ENCODE measurements at regions not wholly inside any gene's neighbourhood (a gene's known extent, or its start where the extent isn't known, plus 50 kb on each side); places are given as distances from the start of the nearest gene placed in this dataset.

DNA sequence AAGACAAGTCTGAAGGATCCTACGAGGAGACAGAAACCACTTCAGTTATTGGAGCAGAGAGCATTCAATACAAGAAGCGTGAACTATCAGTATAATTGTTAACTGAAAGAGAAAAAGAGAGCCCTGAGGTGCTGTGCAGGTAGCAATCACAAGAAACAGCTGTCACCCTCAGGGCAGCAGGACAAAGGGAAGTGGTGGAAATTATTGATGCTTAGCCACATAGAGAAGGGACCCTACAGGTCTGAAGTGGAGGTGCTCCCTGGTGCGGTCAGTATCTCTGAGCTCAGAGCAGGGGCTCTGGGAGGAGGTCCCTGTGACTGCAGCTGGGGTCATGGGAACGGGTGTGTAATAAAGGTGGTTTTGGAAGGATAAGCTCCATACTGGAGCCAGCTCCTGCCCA is 97.8 kb upstream of the KLF6 start:
- DNase-seq (ENCODE audit: low read depth), result no peak
- TF ChIP-seq, protein P1, sequence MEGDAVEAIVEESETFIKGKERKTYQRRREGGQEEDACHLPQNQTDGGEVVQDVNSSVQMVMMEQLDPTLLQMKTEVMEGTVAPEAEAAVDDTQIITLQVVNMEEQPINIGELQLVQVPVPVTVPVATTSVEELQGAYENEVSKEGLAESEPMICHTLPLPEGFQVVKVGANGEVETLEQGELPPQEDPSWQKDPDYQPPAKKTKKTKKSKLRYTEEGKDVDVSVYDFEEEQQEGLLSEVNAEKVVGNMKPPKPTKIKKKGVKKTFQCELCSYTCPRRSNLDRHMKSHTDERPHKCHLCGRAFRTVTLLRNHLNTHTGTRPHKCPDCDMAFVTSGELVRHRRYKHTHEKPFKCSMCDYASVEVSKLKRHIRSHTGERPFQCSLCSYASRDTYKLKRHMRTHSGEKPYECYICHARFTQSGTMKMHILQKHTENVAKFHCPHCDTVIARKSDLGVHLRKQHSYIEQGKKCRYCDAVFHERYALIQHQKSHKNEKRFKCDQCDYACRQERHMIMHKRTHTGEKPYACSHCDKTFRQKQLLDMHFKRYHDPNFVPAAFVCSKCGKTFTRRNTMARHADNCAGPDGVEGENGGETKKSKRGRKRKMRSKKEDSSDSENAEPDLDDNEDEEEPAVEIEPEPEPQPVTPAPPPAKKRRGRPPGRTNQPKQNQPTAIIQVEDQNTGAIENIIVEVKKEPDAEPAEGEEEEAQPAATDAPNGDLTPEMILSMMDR (conservative IDR thresholded peaks at IDR 0.05; ENCODE audit: low read depth, low read length), result no peak
- H3K4me3 ChIP-seq (ENCODE audit: low read depth, low read length), result no peak overlapping the region

DNA sequence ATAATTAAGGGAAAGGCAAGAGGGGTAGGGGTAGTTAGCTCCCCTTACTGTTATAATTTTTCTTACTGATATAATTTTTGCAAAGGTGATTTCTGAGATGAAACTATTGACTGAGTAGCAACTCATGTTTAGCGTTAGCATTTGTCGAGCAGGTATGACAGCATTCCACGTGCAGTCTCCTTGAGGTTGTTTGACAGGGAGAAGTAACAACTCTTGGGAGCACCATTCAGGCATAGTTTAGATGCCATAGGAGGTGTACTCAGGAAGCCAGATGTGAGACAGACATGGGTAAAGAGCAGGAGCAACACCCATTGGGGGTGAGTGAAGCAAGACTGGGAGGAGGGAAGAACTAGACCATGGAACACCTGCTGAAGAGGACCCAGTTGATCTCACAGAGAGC is 96.6 kb upstream of the KLF6 start:
- no peak overlapping the region for H3K4me3 ChIP-seq (ENCODE audit: low read depth, low read length)
- no peak for DNase-seq (ENCODE audit: low read depth)
- TF ChIP-seq, protein P1 (conservative IDR thresholded peaks at IDR 0.05; ENCODE audit: low read depth, low read length), result no peak

DNA sequence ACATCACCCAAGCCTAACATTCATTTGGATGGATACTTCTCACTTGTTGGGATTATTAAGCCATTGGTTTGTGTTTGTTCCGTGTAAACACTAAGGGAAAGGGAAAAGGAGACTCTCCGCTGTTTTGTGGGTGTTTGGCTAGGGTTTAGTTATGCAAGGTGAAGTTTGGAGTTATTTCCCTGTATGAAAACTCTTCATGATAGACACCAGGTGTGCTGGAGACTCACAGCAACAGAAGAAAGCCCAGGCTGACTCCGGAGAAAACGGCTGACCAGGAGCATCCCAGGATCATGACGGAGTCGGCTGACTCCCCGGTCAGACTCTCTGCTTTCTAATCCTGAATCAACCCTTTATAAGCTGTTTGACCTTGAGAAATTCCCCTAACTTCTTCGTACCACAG is 94.1 kb upstream of the KLF6 start:
- TF ChIP-seq, protein P1 (conservative IDR thresholded peaks at IDR 0.05; ENCODE audit: low read depth, low read length), result no peak
- no peak for DNase-seq (ENCODE audit: low read depth)
- no peak overlapping the region for H3K4me3 ChIP-seq (ENCODE audit: low read depth, low read length)

DNA sequence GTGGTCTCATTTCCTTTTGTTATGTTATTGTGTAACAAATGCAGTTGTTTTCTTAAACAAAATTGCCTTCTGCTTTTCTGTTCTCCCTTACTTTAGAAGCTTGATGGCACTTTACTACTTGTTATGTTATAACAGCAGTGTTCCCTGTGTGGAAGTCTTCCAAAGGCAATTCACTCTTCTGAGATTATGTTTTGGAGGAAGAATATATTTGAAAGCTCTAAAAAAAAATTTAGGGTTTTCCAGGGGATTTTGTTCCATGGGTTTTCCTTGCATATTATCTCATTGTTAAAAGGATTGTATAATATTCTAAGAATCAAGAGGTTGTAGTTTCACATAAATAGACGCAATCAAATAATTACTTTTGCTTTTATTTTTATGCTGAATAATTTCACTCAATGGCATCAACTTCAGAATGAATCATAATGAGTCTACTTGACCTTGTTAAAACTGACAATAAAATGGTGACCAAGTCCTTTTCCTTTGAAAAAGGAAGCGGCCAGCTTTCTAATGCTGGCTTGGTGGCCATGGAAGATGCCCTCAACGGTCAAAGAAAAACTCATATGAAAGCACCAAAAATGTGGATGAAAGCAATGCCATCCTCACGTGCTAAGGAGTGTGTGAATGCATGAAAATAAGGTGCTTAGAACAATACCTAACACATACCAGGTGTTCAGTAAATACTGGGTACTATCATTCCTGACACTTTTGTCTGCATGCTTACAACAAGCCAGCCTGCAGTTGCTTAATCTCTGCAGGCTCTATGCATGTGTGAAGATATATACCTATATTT is 92.4 kb upstream of the KLF6 start:
- DNase-seq (ENCODE audit: low read depth), result no peak
- TF ChIP-seq, protein P1 (conservative IDR thresholded peaks at IDR 0.05; ENCODE audit: low read depth, low read length), result no peak
- no peak overlapping the region for H3K4me3 ChIP-seq (ENCODE audit: low read depth, low read length)

DNA sequence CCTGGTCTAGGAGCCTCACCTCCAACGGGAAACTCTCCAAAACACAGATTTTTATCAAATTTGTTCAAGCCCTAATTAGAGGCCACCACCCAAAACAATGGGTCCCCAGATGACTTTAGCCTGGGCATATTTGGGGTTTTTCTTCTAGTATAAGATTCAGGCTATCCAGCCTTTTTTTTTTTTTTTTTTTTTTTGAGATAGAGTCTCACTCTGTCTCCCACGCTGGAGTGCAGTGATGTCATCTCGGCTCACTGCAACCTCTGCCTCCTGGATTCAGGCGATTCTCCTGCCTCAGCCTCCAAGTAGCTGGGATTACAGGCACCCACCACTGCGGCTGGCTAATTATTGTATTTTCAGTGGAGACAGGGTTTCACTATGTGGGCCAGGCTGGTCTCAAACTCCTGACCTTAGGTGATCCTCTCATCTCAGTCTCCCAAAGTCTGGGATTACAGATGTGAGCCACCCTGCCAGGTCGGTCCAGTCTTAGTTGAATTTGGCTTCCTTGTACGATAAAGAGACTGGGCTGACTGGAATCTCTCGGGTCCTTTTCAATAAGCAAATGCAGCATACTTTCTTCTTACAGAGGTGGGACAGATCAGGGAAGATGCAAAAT is 91.4 kb upstream of the KLF6 start:
- DNase-seq (ENCODE audit: low read depth), result no peak

DNA sequence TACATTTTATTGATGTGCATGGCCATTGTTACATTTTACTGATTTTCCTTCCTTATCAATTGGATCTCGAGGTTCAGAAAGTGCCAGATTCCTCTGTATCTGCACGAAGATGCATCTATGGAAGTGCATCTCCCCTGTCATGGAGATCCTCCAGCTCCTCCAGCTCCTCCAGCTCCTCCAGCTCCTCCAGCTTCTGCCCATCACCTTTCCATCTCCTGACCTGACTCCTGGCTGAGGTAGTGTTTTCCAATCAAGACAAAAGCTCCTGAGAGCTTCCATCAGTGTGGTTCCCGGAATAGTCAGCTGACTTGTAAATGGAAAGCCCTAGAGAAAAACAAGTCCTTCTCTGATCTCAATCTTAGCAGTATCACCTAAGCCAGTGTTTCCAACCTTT is 90.8 kb upstream of the KLF6 start:
- TF ChIP-seq, protein P1 (conservative IDR thresholded peaks at IDR 0.05; ENCODE audit: low read depth, low read length), result no peak
- no peak for DNase-seq (ENCODE audit: low read depth)
- no peak overlapping the region for H3K4me3 ChIP-seq (ENCODE audit: low read depth, low read length)

More for the DNA sequence above, 91.4 kb upstream of the KLF6 start:
- no peak overlapping the region for H3K4me3 ChIP-seq (ENCODE audit: low read depth, low read length)
- TF ChIP-seq, protein P1 (conservative IDR thresholded peaks at IDR 0.05; ENCODE audit: low read depth, low read length), result no peak
